ENCODE measurements at regions not wholly inside any gene's neighbourhood (a gene's known extent, or its start where the extent isn't known, plus 50 kb on each side); places are given as distances from the start of the nearest gene placed in this dataset.
"Not testable (repeated sequence)": the region's sequence is repeated elsewhere in the genome, so short reads cannot be mapped to it uniquely, and the experiment has no call there.

GRCh38 chr5:71821029-71821428 lies 102.0 kb downstream of the CARTPT start:
- TF ChIP-seq CTCF (IDR thresholded peaks at IDR 0.05; ENCODE audit: unreplicated experiment) = no peak
- intact Hi-C loops (cut with micrococcal nuclease; ENCODE audit: unreplicated experiment) = no loop called here
- H3K4me1 Mint-ChIP-seq (ENCODE audit: low read depth, unreplicated experiment) = peaks cover 6% of the 10 kb centered on the region
- no peak overlapping the region for H3K27ac Mint-ChIP-seq (ENCODE audit: unreplicated experiment)
- no peak for DNase-seq
- H3K4me3 Mint-ChIP-seq (ENCODE audit: low read depth, unreplicated experiment) = no peak overlapping the region
- no peaks in the 10 kb centered on the region for H3K36me3 Mint-ChIP-seq (ENCODE audit: insufficient read depth, unreplicated experiment)
- H3K27me3 Mint-ChIP-seq (ENCODE audit: unreplicated experiment) = no peaks in the 10 kb centered on the region
- BruUV-seq (replicated peaks) = no TSS peak
- peaks cover 6% of the 10 kb centered on the region for H3K9me3 Mint-ChIP-seq (ENCODE audit: low read depth, unreplicated experiment)
- CTCF ChIA-PET = no interaction called here

DNA sequence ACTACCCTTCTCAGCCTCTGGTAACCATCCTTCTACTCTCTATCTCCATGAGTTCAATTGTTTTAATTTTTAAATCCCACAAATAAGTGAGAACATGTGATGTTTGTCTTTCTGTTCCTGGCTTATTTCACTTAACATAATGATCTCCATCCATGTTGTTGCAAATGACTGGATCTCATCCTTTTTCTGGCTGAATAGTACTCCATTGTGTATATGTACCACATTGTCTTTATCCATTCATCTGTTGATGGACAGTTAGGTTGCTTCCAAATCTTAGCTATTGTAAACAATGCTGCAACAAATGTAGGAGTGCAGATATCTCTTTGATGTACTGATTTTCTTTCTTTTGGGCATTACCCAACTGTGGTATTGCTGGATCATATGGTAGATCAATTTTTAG lies 103.0 kb downstream of the CARTPT start:
- H3K27me3 Mint-ChIP-seq (ENCODE audit: unreplicated experiment); intact Hi-C loops (cut with micrococcal nuclease; ENCODE audit: unreplicated experiment); H3K36me3 Mint-ChIP-seq (ENCODE audit: insufficient read depth, unreplicated experiment); H3K27ac Mint-ChIP-seq (ENCODE audit: unreplicated experiment); H3K4me1 Mint-ChIP-seq (ENCODE audit: low read depth, unreplicated experiment); H3K4me3 Mint-ChIP-seq (ENCODE audit: low read depth, unreplicated experiment); BruUV-seq (replicated peaks); CTCF ChIA-PET; DNase-seq: not testable (repeated sequence)
- peaks cover 16% of the 10 kb centered on the region for H3K9me3 Mint-ChIP-seq (ENCODE audit: low read depth, unreplicated experiment)

DNA sequence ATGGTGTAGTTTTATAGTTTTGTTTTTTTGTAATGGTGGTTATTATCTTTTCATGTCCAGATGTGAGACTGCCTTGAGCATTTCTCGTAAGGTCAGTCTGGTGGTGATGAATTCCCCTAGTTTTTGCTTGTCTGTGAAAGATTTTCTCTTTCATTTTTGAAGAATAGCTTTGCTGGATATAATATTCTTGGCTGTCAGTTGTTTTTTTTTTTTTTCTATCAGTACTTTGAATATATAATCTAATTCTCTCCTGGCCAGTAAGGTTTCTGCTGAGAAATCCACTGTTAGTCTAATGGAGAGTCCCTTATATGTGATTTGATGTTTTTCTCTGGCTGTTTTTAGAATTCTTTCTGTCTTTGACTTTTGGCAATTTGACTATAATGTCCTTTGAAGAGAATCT lies 106.9 kb downstream of the CARTPT start:
- no peak for DNase-seq
- BruUV-seq (replicated peaks) = no TSS peak
- Mint-ChIP-seq H3K36me3 (ENCODE audit: insufficient read depth, unreplicated experiment) (no peaks in the 10 kb centered on the region), H3K4me3 (ENCODE audit: low read depth, unreplicated experiment) (no peak overlapping the region), H3K4me1 (ENCODE audit: low read depth, unreplicated experiment) (peaks cover 12% of the 10 kb centered on the region), H3K27ac (ENCODE audit: unreplicated experiment) (no peak overlapping the region), H3K9me3 (ENCODE audit: low read depth, unreplicated experiment) (peaks cover 15% of the 10 kb centered on the region), H3K27me3 (ENCODE audit: unreplicated experiment) (no peaks in the 10 kb centered on the region)
- CTCF ChIA-PET = no interaction called here
- intact Hi-C loops (cut with micrococcal nuclease; ENCODE audit: unreplicated experiment) = no loop called here
- no peak for TF ChIP-seq CTCF (IDR thresholded peaks at IDR 0.05; ENCODE audit: unreplicated experiment)

DNA sequence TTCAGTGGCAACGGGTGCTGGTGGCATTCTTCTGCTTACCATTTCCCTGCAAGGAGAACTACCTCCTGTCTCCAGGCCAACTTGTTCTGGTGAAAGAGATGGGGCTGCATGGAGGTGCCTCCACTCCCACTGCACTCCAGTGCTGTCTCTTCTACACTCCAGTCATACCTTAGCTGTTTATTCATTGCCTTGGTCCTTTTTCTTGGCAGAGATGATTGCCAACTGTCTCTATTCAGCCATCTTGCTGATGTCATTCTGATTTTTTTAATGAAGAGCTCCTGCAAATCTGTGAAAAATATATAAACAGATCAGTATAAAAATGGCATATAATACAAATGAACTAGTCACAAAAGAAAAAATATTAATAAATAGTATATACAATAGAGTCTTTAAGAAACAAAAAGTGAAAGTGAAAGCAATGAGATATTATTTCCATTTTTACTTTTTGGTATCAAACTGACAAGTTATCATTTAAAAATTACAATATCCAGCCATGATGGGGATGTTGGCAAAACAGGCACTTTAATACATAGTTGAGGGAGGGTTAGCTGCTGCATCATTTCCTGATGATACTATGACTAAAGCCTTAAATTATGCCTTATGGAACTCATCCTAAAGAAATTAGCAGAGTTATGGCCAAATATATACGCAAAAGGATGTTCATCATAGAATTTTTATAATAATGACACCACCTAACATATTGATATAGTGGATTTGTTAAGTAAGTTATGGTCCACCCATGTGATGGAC lies 109.4 kb downstream of the CARTPT start:
- Mint-ChIP-seq H3K27ac (ENCODE audit: unreplicated experiment) (no peak overlapping the region), H3K36me3 (ENCODE audit: insufficient read depth, unreplicated experiment) (no peaks in the 10 kb centered on the region), H3K9me3 (ENCODE audit: low read depth, unreplicated experiment) (peaks cover 12% of the 10 kb centered on the region), H3K4me1 (ENCODE audit: low read depth, unreplicated experiment) (peaks cover 12% of the 10 kb centered on the region), H3K4me3 (ENCODE audit: low read depth, unreplicated experiment) (no peak overlapping the region), H3K27me3 (ENCODE audit: unreplicated experiment) (no peaks in the 10 kb centered on the region)
- DNase-seq = no peak
- no peak for TF ChIP-seq CTCF (IDR thresholded peaks at IDR 0.05; ENCODE audit: unreplicated experiment)
- no TSS peak for BruUV-seq (replicated peaks)
- CTCF ChIA-PET = no interaction called here
- intact Hi-C loops (cut with micrococcal nuclease; ENCODE audit: unreplicated experiment) = no loop called here

GRCh38 chr5:71829206-71829605 lies 110.1 kb downstream of the CARTPT start:
- CTCF ChIA-PET = no interaction called here
- BruUV-seq (replicated peaks) = no TSS peak
- Mint-ChIP-seq H3K27ac (ENCODE audit: unreplicated experiment) (no peak overlapping the region), H3K27me3 (ENCODE audit: unreplicated experiment) (no peaks in the 10 kb centered on the region), H3K4me1 (ENCODE audit: low read depth, unreplicated experiment) (peaks cover 12% of the 10 kb centered on the region), H3K4me3 (ENCODE audit: low read depth, unreplicated experiment) (no peak overlapping the region), H3K9me3 (ENCODE audit: low read depth, unreplicated experiment) (peaks cover 12% of the 10 kb centered on the region), H3K36me3 (ENCODE audit: insufficient read depth, unreplicated experiment) (no peaks in the 10 kb centered on the region)
- no peak for TF ChIP-seq CTCF (IDR thresholded peaks at IDR 0.05; ENCODE audit: unreplicated experiment)
- intact Hi-C loops (cut with micrococcal nuclease; ENCODE audit: unreplicated experiment) = no loop called here
- no peak for DNase-seq
